ENCODE measurements at regions not wholly inside any gene's neighbourhood (a gene's known extent, or its start where the extent isn't known, plus 50 kb on each side); places are given as distances from the start of the nearest gene placed in this dataset.

GRCh38 chr6:41420186-41420585, 84.8 kb downstream of the NCR2 start:
- DNase-seq (no peak), ATAC-seq (ENCODE audit: insufficient read depth, low FRiP score) (no peak)
- Histone ChIP-seq H3K9ac (ENCODE audit: insufficient read depth in 1 of 2, low read length in 2 of 2) (no peak overlapping the region), H3K9me3 (ENCODE audit: control insufficient read depth in 4 of 4, insufficient read depth in 3 of 4, low read length in 3 of 4) (peaks cover 0 to 8% (median 0%) of the 10 kb centered on the region in 4 donors), H3K4me3 (no peak overlapping the region), H3K27ac (ENCODE audit: low read depth in 1 of 2, low read length in 1 of 2) (no peak overlapping the region), H3K36me3 (ENCODE audit: control insufficient read depth in 4 of 4, insufficient read depth in 4 of 4, low read length in 4 of 4) (no peaks in the 10 kb centered on the region), H3K27me3 (ENCODE audit: control insufficient read depth in 3 of 3, insufficient read depth in 3 of 3, low read length in 2 of 3) (peaks cover 0 to 5% (median 0%) of the 10 kb centered on the region in 3 donors), H3K4me1 (ENCODE audit: control insufficient read depth in 5 of 5, insufficient read depth in 5 of 5, low read length in 5 of 5) (peaks cover 0 to 25% (median 0%) of the 10 kb centered on the region in 5 donors)
- no peak for TF ChIP-seq CTCF (IDR thresholded peaks at IDR 0.05; ENCODE audit: control extremely low read depth, extremely low read depth)
- WGBS, 2 donors = 91 to 92% methylated on average over 4 of the region's 4 CpGs

GRCh38 chr6:41422161-41422560, 86.8 kb downstream of the NCR2 start:
- Histone ChIP-seq H3K9me3 (ENCODE audit: control insufficient read depth in 4 of 4, insufficient read depth in 3 of 4, low read length in 3 of 4) (peaks cover 0 to 8% (median 0%) of the 10 kb centered on the region in 4 donors), H3K36me3 (ENCODE audit: control insufficient read depth in 4 of 4, insufficient read depth in 4 of 4, low read length in 4 of 4) (no peaks in the 10 kb centered on the region), H3K27ac (ENCODE audit: low read depth in 1 of 2, low read length in 1 of 2) (no peak overlapping the region), H3K4me3 (no peak overlapping the region), H3K9ac (ENCODE audit: insufficient read depth in 1 of 2, low read length in 2 of 2) (no peak overlapping the region), H3K4me1 (ENCODE audit: control insufficient read depth in 5 of 5, insufficient read depth in 5 of 5, low read length in 5 of 5) (peaks cover 0 to 24% (median 4%) of the 10 kb centered on the region in 5 donors), H3K27me3 (ENCODE audit: control insufficient read depth in 3 of 3, insufficient read depth in 3 of 3, low read length in 2 of 3) (peaks cover 0 to 14% (median 13%) of the 10 kb centered on the region in 3 donors)
- DNase-seq (no peak), ATAC-seq (ENCODE audit: insufficient read depth, low FRiP score) (no peak)
- WGBS, 2 donors = 73 to 79% methylated on average over 5 of the region's 5 CpGs
- no peak for TF ChIP-seq CTCF (IDR thresholded peaks at IDR 0.05; ENCODE audit: control extremely low read depth, extremely low read depth)

- Histone ChIP-seq H3K27me3 (ENCODE audit: control insufficient read depth in 3 of 3, insufficient read depth in 3 of 3, low read length in 2 of 3) (peaks cover 0 to 16% (median 14%) of the 10 kb centered on the region in 3 donors), H3K4me3 (no peak overlapping the region), H3K27ac (ENCODE audit: low read depth in 1 of 2, low read length in 1 of 2) (no peak overlapping the region), H3K4me1 (ENCODE audit: control insufficient read depth in 5 of 5, insufficient read depth in 5 of 5, low read length in 5 of 5) (peaks cover 0 to 24% (median 8%) of the 10 kb centered on the region in 5 donors), H3K36me3 (ENCODE audit: control insufficient read depth in 4 of 4, insufficient read depth in 4 of 4, low read length in 4 of 4) (no peaks in the 10 kb centered on the region), H3K9ac (ENCODE audit: insufficient read depth in 1 of 2, low read length in 2 of 2) (no peak overlapping the region), H3K9me3 (ENCODE audit: control insufficient read depth in 4 of 4, insufficient read depth in 3 of 4, low read length in 3 of 4) (peaks cover 0 to 8% (median 0%) of the 10 kb centered on the region in 4 donors)
- TF ChIP-seq CTCF (IDR thresholded peaks at IDR 0.05; ENCODE audit: control extremely low read depth, extremely low read depth) = no peak
- DNase-seq = no peak
- no peak for ATAC-seq (ENCODE audit: insufficient read depth, low FRiP score)
These were observed 87.6 kb downstream of the NCR2 start for GRCh38 chr6:41423002-41423401.
